NCI-H748 (cell line): ENCODE measurements at regions not wholly inside any gene's neighbourhood (a gene's known extent, or its start where the extent isn't known, plus 50 kb on each side); places are given as distances from the start of the nearest gene placed in this dataset.
A peak's percentile ranks its signal among the peaks of the same experiment; 100 is the strongest.

ENCODE experiments used
- DNase-seq: peaks from one replicate; lab custom pipeline; 2025; ENCODE audit not compliant: unreplicated experiment; lab: John Stamatoyannopoulos, UW

DNA sequence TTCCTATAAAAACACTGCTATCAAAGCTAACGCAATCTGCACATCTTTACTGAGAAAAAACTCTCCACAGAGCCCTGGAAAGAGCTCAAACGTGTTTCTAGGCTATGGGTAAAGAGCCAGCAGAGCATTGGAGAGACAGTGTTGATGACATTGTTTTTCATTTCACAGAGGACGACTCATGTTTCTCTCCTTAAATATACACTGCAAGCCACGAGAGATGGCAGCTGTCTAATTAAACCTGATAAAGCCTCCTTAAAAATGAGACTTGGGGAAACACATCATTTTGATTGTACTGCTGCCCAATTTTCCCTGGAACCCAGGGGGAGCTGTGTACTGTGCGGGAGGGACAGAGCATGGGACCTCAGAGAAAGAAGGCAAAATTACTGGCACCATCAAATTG lies 294.3 kb upstream of the SETBP1 start:
- peak; percentile 61 for DNase-seq

DNA sequence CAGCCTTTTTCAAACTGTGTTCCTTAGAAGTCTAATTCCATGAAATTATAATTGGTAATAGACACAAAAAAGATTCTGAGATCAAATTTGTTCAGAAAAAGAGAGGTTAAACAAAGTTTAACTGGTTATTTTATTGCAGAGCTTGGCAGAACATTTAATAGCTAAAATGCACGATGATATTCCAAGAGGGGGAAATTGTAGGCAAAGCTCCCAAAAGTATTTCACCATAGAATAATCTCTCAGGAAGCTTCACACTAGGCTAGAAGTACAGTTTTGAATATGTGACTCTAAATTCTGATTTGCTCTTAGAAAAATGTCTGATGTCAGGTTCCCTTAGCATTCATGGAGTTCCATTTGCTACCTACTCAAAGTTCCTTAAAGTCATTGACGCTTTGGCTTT lies 292.4 kb upstream of the SETBP1 start:
- DNase-seq, result no peak

DNA sequence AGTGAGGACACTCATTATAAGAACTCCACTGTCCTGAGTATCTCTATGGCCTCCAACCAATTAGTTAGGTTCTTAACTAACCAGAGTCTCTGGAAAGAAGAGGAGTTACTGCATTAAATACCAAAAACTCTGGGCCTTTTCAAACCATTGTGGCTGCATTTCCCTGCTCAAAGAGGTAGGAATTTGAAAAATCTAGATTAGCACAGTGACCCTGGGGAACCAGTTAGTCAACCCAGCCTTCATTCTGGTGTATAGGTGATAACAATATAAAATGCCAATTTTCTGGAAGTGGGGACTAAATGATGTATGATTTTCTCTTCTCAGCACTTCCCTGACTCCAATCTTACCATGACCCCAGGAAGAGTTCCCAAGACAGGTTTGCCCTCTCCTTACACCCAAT lies 287.8 kb upstream of the SETBP1 start:
- no peak for DNase-seq

GRCh38 chr18:44393406-44393805 lies 287.3 kb upstream of the SETBP1 start:
- DNase-seq, result no peak

DNA sequence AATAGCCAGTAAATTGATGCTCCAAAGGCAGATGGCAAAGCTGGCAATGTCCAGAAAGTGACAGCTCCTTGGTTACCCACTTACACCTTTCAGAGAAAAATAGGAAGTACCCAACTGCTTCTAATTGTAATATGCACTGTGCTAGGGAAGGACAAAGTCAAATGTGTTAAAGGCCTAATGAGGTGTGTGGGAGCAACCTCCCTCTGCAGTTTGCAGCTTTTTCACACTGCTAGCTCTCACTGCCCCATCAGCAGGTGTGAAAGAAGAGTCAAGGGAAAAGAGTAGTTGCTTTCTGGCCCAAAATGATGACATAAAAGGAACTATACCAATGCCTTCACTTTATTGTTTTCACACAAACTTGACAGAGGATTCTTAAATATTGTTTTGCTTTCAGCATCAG lies 284.1 kb upstream of the SETBP1 start:
- no peak for DNase-seq

GRCh38 chr18:44409071-44409470 lies 271.6 kb upstream of the SETBP1 start:
- no peak for DNase-seq

DNA sequence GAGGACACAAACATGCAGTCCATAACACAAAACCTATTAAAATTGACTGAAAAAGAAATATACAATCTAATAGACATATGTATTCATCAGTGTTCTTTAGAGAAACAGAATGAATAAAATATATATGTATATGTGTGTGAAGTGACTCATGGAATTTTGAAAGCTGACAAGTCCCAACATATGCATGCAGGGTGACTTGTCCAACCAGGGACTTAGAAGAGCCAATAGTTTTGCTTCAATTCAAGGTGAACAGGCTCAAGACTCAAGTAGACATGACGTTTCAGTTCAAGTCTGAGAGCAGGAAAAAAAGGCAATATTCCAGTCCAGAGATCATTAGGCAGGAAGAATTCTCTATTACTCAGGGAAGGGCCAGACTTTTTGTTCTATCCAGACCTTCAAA lies 271.2 kb upstream of the SETBP1 start:
- no peak for DNase-seq

DNA sequence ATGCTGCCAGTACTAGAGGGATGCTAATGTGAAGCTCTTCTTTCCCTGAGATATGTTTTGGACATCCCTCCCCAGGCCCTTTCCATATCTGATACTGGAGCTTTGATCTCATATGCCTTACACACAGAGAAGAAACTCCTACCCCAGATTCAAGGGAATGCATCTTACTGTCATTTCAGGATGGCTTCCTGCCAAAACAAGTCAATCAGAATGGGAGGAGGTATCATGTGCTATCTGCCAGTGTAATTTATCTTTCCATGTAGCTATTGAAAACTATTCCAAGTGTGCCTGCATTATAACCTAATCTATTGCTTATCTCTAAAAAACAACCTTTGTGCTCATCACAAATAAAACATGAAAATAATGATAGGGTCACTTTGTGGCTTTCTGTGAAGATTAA lies 269.9 kb upstream of the SETBP1 start:
- peak; percentile 8 for DNase-seq

DNA sequence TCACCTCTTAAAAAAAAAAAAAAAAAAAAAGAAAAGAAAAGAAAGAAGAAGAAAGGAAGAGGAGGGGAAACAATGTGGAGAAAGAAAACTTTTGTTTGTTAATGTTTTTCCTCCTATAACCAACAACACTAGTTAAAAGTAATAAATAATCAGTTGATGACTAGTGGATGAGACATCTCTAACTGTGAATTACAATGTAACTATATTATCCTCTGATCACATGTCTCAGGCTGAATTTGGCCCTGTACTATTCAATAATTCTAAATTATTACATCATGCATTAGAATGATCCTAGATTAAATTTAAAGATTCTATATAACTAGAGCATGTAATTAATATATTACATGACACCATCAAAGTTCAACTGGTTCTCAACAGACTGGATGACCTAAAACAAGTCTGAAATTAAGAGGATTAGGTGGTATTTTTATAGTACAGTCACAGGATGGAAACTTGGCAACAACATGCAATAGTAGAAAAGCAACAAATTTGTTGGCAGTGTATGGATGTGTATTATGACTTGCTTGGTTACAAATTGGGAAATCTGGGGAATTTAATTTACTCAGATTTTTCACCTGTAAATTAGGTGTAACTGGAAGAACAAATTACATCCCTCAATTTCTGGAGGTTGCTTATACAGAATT lies 269.3 kb upstream of the SETBP1 start:
- no peak for DNase-seq

DNA sequence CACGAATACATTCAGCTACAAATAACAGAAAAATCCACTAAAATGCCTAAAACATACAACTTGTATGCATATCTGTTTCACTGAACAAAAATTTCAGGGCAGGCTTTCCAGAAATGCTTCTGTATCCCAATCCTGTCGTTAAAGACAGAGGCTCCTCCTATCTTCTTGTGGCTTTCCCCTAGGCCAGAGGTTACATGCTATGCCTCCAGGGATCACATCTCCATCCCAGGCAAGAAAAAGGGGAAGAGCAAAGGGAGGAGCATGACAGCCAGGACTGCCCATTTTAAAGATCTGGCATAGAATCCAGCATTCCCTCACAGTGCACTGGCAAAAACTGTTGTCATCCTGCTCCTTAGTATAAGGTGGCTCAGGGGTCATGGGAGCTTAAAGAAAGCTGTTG lies 268.7 kb upstream of the SETBP1 start:
- DNase-seq, result no peak

DNA sequence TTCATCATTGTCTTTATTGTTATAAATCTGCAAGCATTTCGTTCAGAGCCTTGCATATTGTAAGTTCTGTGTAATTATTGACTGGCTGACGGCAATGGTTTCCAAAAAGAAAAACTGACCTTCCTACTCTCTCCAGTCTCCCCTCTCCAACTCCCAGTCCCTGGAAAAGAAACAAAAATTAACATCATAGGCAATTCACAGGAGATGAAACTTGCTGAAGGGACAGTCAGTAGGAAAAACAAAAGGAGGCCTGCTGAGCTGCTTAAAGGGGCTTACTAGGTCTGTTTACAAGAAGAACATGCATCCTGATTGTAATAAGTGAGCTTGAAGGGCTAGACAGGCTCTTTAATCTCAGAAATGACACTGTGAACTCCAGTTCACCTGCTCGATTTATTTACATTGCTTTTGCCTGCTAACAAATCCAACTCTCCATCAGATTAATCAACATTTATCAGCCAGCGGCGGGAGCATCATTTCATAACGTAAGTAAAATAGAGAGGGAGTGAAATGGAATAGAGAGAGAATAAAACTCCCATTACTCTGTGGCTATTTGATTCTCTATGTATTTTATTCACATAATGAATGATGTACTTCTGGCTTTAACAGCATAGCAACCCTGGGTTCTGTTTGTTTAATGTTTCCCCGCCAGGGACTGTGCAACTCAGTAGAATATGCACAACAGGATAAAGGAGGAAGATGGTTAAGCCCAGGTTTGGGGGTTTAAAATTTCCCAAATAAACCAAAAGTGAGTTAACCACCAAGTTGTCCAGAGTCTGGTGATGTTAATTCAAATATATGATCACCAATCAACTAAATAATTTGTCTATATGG lies 256.7 kb upstream of the SETBP1 start:
- DNase-seq, result peak; percentile 91

GRCh38 chr18:44424645-44425035 lies 256.0 kb upstream of the SETBP1 start:
- DNase-seq, result no peak

GRCh38 chr18:44425161-44425560 lies 255.5 kb upstream of the SETBP1 start:
- no peak for DNase-seq

- DNase-seq, result no peak
Observed at GRCh38 chr18:44437603-44438002, 243.1 kb upstream of the SETBP1 start.

DNA sequence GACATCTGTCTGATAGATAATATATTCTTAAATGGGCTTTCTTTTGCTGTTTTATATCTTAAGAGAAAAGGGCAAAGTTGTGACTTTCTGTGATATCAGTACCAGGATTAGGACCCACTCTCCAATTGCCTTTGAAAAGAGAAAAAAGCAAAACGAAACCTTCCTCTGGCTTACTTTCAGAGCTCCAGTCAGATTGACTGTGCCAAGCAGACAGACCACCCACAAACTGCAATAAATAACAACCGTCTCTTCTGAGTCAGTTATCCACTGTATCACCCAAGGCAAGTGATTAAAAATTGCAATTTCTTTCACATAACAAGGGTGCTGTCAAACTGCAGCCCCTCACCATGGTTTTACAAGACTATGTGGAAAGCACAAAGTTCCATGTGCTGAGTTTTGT lies 230.5 kb upstream of the SETBP1 start:
- no peak for DNase-seq

- no peak for DNase-seq
Observed at GRCh38 chr18:44452346-44452745, 228.3 kb upstream of the SETBP1 start.

DNA sequence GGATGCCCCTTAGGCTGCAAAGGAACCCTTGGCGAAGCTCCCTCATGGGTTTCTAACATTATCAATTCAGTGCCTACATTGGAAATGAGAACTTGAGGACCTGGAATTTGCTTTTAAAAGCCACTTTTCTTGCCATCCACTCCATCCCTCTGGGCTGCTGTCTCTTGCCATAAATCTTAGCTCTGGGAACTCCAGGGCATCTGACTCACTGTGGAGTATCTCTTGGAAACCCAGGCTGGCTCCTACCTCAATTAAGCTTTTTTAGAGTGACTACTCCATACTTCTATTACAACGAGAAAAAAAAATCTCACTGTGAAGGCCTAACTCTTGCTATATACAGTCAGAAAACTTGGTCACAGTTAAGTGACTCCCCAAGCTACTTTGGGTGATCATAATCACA lies 227.2 kb upstream of the SETBP1 start:
- no peak for DNase-seq

- DNase-seq, result no peak
Observed at GRCh38 chr18:44458777-44459176, 221.9 kb upstream of the SETBP1 start.

DNA sequence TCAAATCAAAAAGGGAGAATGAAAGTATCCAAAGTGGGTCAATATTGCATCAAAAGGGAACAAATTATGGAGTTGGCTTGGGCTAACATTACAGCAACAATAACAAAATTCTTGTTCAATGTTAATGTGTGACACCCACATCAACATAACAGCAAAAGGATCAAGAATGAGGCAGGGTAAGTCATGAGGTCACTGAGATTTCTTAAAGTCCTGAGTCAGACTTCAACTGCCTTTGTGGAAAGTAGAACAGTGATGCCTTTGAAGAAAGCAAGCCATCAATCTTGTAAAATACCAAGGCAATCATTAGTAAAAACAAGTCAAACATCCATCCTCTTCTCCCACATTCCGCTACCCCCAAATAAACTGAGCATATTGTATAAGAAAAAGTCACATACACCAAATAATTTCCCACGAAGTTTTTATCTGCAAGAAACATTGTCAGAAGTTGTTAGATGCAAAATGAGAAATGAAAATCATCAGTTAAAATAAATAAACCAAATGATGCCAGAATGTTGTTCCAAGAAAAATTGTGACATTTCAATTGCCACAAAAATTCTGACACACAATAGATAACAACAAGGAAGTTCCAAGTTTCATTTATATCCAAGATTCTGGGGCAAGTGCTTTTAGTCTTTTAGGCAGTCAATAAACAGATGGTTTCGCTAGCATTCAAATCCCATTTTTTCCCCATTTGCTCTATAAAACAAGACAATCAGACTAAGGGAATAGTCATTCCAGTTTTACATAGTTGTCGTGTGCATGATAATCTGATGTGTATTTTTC lies 216.1 kb upstream of the SETBP1 start:
- no peak for DNase-seq

GRCh38 chr18:44465381-44465841 lies 215.3 kb upstream of the SETBP1 start:
- DNase-seq, result no peak

DNA sequence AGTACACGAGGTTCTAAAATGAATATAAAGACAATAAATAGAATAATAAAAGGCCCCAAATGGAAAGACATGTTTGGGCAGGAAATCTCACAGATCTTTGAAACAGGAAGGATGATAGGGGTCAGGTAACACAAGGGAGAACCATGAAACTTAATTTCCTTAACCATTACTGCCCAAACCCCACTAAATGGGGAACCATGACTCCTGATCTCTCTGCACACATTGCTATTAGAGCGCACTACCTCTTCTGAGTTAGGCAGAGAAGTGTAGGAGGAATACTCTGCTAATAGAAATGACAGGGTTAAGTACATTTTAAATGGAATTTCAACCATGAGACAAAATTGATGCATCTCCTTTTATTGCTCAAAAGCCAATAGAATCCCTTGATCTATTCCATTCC lies 213.7 kb upstream of the SETBP1 start:
- DNase-seq, result no peak

DNA sequence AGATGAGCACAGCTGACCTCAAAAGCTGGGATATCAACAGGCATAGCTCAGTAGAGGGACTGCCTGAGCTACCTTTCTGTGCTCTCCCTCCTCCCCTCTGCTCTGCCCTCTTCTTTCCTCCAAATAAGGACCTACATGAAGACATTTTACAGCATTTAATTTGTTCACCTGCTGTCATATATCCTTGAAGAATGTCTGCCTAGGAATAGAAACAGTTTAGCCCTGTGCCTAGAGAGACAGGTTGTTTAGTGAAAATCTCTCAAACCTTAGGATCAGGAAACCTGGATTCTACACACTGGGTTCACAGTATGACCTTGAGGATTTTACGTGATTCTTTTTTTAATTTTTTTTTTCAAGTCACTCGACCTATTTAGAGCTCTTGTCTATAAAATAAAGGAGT lies 213.0 kb upstream of the SETBP1 start:
- no peak for DNase-seq
